ENCODE measurements at regions not wholly inside any gene's neighbourhood (a gene's known extent, or its start where the extent isn't known, plus 50 kb on each side); places are given as distances from the start of the nearest gene placed in this dataset.

GRCh38 chr16:62157544-62157943 lies 121.3 kb upstream of the CDH8 start:
- H3K4me3 ChIP-seq (replicated peaks; ENCODE audit: insufficient read depth, low read length), result no peak overlapping the region
- H3K27me3 ChIP-seq (ENCODE audit: insufficient read depth, poor library complexity, severe bottlenecking), result no peaks in the 10 kb centered on the region
- DNase-seq (ENCODE audit: low read depth in 1 of 2, low spot score in 1 of 2), result no peak
- no peak overlapping the region for H3K27ac ChIP-seq (replicated peaks)
- TF ChIP-seq REST (IDR thresholded peaks at IDR 0.05; ENCODE audit: insufficient replicate concordance, low read depth), result no peak
- no peak for TF ChIP-seq CTCF (IDR thresholded peaks at IDR 0.05; ENCODE audit: insufficient read depth, low read length)
- no peak for TF ChIP-seq SPI1 (IDR thresholded peaks at IDR 0.05; ENCODE audit: borderline replicate concordance, low read depth)

- no peak overlapping the region for H3K27ac ChIP-seq (replicated peaks)
- no peak for DNase-seq (ENCODE audit: low read depth in 1 of 2, low spot score in 1 of 2)
- no peaks in the 10 kb centered on the region for H3K27me3 ChIP-seq (ENCODE audit: insufficient read depth, poor library complexity, severe bottlenecking)
- TF ChIP-seq GABPA (IDR thresholded peaks at IDR 0.05; ENCODE audit: low read depth), result no peak
- TF ChIP-seq SPI1 (IDR thresholded peaks at IDR 0.05; ENCODE audit: borderline replicate concordance, low read depth), result no peak
- TF ChIP-seq CTCF (IDR thresholded peaks at IDR 0.05; ENCODE audit: insufficient read depth, low read length), result no peak
- TF ChIP-seq REST (IDR thresholded peaks at IDR 0.05; ENCODE audit: insufficient replicate concordance, low read depth), result no peak
- no peak for TF ChIP-seq POLR2AphosphoS5 (IDR thresholded peaks at IDR 0.05; ENCODE audit: low read depth)
- H3K4me3 ChIP-seq (replicated peaks; ENCODE audit: insufficient read depth, low read length), result no peak overlapping the region
Observed at GRCh38 chr16:62156971-62157370, 120.7 kb upstream of the CDH8 start.

GRCh38 chr16:62149631-62150030 lies 113.4 kb upstream of the CDH8 start:
- TF ChIP-seq POLR2AphosphoS5 (IDR thresholded peaks at IDR 0.05; ENCODE audit: low read depth) (no peak), CTCF (IDR thresholded peaks at IDR 0.05; ENCODE audit: insufficient read depth, low read length) (no peak), REST (IDR thresholded peaks at IDR 0.05; ENCODE audit: insufficient replicate concordance, low read depth) (no peak), GABPA (IDR thresholded peaks at IDR 0.05; ENCODE audit: low read depth) (no peak), SPI1 (IDR thresholded peaks at IDR 0.05; ENCODE audit: borderline replicate concordance, low read depth) (no peak)
- DNase-seq (ENCODE audit: low read depth in 1 of 2, low spot score in 1 of 2), result no peak
- H3K27me3 ChIP-seq (ENCODE audit: insufficient read depth, poor library complexity, severe bottlenecking), result no peaks in the 10 kb centered on the region
- no peak overlapping the region for H3K4me3 ChIP-seq (replicated peaks; ENCODE audit: insufficient read depth, low read length)
- H3K27ac ChIP-seq (replicated peaks), result no peak overlapping the region

All from HL-60 (cell line).